Eye (tissue), 1 donor: ENCODE measurements at regions not wholly inside any gene's neighbourhood (a gene's known extent, or its start where the extent isn't known, plus 50 kb on each side); places are given as distances from the start of the nearest gene placed in this dataset.
A peak's percentile ranks its signal among the peaks of the same experiment; 100 is the strongest.

Source experiments
- DNase-seq: peaks from one replicate; pipeline ENCODE4 v3.0.0-alpha.2; 2015

DNA sequence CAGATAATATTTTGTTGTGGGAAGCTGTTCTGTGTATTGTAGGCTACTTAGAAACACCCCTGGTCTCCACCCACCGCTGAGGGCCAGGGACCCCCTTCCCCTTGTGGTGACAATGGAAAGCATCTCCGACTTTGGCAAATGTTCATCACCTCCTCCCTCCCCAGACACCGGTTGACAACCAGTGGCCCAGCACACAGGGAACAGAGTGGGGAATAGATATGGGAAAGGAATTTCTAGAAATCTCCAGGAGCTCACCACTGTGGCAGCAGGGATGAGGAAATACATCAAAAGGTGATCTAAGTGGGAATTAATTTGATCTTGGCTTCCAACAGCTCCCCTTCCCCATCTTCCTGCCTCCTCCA lies 257.3 kb upstream of the FOXQ1 start:
- DNase-seq = no peak

- DNase-seq = no peak
Observed at GRCh38 chr6:1053586-1053985, 258.3 kb upstream of the FOXQ1 start.

DNA sequence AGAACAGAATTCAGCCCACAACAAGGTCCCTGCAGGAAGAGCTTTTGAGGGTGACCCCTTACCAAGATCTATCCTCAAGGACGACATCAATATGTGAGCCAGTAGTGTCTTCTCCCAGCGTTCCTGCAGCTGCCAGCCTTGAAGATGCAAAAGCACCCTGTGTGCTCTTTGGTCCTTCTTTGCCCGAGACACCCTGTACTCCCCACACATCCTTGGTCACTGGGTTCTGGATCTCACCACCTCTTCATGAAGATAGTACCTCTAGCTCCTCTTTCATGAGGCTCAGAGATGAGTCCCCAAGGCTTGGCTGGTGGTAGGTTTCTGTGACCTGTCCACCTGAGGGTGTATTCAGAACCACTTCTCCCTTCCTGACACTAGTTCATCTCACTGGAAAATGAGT lies 259.6 kb upstream of the FOXQ1 start:
- no peak for DNase-seq

- no peak for DNase-seq
Observed at GRCh38 chr6:1049900-1050299, 262.0 kb upstream of the FOXQ1 start.

DNA sequence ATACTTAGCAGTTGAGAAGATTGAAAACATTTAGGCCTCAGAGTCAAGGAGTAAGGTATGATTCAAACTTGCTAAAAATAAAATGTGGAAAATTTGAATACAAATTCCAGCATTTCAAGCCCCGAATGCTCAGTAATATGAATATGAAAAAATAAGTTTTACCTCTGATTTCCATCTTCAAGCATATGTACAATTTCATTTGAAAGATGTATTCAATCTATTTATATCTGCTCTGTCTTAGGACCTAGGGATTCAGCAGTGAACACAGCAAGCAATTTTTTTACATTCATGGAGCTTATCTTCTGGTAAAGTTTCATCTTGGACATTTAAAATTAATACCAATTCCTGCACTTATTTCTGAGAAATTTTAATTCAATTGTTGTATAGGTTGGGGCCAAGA lies 262.7 kb upstream of the FOXQ1 start:
- no peak for DNase-seq

DNA sequence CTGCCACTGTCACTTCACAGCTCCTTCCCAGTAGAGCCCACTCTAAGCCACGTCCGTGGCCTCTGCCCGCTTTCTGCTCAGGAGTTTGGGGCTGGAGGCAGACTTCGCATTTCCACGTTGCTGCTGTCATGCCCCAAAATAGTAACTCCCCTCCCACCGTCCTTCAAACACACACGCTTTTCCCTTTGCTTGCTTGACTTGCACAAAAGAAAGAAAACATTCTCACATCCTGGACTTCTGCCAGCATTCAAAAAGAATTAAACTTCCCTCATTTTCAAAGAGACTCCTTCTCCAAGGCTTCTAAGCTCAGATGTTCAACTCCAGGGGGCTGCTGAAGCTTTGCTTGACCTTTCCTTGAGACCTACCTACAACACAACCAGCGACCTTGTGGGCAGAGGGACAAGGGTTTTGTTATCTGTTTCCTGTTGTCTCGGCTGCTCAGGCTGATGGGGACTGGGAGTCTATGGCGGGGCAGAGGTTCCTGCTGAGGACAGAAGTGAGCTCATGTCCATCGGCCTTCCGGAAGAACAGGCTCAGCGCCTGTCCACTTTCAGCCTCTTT lies 263.8 kb upstream of the FOXQ1 start:
- DNase-seq = peak; percentile 66

- DNase-seq = no peak
Observed at GRCh38 chr6:1045239-1045638, 266.7 kb upstream of the FOXQ1 start.

- no peak for DNase-seq
Observed at GRCh38 chr6:1044040-1044836, 267.7 kb upstream of the FOXQ1 start.

GRCh38 chr6:1043458-1043836 lies 268.5 kb upstream of the FOXQ1 start:
- DNase-seq = no peak

DNA sequence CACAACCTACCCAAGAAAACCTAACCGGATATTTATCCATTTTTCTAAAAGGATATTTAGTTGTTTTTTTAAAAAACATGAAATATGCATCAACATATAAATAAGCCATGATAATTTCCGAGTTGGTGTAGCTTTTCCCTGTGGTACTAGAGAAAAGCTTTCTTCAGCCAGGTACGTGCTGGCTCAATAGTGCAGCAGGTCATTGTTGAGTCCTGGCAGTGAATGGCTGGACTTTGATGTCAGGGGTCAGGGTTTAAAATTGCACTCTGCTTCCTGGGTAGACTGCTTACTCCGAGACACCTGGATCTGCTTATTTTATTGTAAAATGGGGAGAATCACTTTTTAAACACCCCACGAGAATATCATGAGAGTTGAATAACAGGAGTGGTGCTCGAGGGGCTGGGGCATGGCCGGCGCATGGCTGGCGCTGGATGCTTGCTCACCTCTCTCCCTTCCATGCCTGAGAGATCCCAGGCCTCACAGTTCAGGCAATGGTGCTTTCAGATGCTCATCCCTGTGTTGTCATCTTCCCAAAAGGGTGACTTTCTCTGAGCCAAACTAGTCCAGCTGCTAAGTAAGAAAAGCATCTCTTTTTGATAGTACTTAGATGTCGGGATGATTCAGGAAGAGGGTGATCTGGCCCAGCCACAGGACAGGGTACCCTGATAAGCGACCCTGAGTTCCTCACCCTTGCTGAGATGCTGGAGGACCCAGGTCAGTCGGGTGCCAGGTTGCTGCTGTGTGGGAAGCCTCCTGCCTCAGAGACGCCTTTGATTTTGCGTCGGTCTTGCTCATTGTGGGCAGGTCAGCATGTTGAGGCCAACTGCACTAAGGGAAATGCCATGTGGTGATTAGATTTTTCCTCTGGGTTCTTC lies 269.1 kb upstream of the FOXQ1 start:
- DNase-seq = no peak

GRCh38 chr6:1040393-1040792 lies 271.5 kb upstream of the FOXQ1 start:
- no peak for DNase-seq

GRCh38 chr6:1039746-1040145 lies 272.2 kb upstream of the FOXQ1 start:
- no peak for DNase-seq

- DNase-seq = peak; percentile 68
Observed at GRCh38 chr6:1039191-1039590, 272.7 kb upstream of the FOXQ1 start.

DNA sequence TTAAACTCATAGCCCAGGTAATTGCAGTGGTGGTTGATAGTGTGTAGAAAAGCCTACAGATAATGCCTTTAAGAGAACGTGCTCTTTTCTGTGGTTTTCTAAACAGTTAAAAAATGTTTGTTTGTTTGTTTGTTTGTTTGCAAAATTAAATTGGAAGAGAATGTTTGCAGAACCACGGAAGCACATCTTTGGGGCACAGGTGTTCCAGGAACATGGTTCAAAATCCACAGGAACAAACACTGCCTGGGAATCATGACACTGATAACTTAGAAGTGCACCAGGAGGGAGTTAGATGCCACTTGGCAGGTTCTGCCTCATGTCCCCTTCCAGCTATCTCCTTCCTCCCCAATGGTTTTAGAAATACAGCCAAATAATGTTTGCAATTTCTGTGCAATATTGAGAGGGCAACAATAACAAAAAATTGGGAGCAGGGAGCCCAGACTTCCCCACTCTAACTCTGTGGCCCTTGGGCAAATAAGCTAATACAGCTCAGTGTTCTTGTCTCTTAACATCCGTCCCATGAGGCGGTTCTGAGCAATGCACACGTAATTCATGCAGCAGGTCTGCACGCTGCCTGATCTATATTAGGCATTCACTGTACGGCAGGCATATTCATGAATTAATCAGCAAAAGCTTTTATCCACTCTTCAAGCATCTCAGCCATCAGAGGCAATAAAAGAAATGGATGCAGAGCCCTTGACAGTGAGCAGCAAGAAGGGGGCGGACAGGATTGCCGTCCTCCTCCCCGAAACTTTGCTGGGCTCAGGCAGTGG lies 274.3 kb upstream of the FOXQ1 start:
- DNase-seq = peak; percentile 68

DNA sequence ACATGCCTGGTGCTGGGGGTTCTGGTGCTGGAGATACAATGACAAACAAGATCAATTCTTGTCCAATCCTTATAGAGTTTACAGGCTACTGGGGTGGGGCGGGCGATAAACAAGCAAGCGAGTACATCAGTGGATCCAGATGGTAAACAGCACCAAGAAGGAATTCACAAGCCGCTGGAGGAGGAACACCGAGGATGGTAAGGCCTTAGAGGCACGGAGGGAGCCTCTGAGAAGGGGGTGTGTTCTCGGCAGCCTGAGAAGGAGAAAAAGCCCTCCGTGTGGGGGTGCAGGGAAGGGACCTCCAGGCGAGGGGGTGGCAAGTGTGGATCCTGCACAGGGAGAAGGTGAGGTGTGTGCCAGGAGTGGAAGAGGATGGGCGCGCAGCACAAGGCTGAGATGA lies 276.5 kb upstream of the FOXQ1 start:
- DNase-seq = no peak

DNA sequence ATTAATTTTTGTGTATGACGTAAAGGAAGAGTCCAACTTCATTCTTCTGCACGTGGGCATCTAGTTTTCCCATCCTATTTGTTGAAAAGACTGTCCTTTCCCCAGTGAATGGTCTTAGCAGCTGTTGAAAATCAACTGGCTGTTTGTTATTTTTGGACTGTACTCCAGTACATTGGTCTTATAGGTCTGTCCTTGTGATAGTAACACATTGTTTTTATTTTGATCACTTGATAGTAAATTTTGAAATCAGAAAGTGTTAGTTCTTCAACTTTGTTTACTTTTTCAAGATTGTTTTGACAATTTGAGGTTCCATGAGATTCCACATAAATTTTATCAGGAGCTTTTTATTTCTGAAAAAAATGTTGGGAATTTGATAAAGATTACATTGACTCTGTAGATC lies 280.2 kb upstream of the FOXQ1 start:
- DNase-seq = no peak

DNA sequence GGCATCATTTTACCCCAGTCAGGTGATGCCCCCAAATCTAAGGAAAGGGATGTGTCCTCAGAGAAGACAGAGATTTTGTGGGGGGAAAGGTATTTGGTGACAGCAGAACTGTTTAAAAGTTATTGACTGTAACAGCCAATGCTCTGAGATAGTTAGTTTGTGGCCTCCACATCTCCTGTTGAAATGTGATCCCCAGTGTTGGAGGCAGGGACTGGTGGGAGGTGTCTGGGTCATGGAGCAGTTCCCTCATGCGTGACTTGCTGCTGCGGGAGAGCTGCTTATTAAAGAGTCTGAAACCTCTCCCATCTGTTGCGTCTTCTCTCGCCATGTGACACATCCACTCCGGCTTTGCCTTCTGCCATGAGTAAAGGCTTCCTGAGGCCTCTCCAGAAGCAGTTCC lies 282.8 kb upstream of the FOXQ1 start:
- no peak for DNase-seq

- no peak for DNase-seq
Observed at GRCh38 chr6:1028723-1029122, 283.2 kb upstream of the FOXQ1 start.

DNA sequence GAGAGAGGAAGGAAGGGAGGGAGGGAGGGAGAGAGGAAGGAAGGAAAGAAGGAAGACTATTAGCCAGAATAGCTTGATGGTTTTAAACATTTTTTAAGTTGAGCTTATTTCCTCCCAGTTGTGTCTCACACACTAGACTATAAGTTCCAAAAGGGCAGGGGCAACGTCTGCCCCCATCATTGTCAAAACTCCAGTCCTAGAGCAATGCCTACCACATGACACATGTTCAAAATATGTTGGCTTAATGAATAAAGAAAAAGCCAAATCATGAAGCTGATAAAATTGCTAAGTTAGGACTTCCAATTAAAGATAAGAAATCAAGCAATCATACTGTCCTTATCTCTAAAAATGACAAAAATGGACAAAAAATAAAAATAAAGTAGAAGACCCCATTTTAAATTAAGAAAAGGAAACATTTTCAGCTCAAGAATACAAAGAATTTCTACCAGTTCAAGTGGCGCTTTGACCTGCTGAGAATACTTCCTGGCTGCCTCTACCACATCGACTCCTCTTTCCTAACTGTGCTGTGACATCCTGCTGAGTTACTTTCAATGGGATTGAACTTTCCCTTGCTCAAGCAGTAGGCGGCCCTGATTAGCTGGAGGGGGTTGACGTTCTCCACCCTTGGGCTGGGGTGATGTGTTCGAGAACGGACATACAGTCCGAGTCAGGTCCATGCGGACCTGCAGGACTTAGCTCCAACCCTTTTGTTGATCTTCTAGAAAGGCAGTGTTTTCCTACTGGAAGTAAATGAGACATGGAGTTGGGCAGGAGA lies 283.9 kb upstream of the FOXQ1 start:
- DNase-seq = no peak

GRCh38 chr6:1027109-1027794 lies 284.6 kb upstream of the FOXQ1 start:
- no peak for DNase-seq

DNA sequence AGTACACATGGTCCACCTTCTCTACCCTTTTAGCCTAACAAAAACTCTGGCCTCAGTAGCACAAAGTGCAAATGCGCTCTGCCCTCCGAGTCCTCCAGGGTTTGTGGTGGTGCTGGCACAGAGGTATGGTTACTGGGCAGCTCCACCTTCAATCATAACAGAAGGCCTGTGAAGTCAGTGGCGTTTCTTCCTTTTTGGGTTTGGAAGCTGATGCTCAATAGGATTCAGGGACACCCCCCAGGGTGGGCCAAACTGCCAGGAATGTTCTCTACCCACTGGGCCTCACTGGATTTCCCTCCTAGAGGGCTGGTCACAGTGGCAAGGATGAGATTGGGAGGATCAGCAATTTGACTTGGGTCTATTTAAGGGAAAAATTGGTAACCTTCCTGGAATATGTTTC lies 286.1 kb upstream of the FOXQ1 start:
- DNase-seq = no peak

GRCh38 chr6:1024587-1024986 lies 287.3 kb upstream of the FOXQ1 start:
- DNase-seq = peak; percentile 49
